Trophoblast cell (in vitro differentiated cells and primary cell): ENCODE measurements at regions not wholly inside any gene's neighbourhood (a gene's known extent, or its start where the extent isn't known, plus 50 kb on each side); places are given as distances from the start of the nearest gene placed in this dataset.

Experiments used
- DNase-seq, 2 donors: peaks; one replicate each; pipeline ENCODE4 v3.0.0-alpha.2; 2016
- H2AFZ ChIP-seq: 2 replicates; pipeline ENCODE4 v1.6.1; 2013; ENCODE audit warnings: low read length, moderate library complexity, mild to moderate bottlenecking; ENCODE audit not compliant: insufficient read depth, poor library complexity
- H2AK5ac ChIP-seq: 2 replicates; pipeline ENCODE4 v1.6.1; 2013; ENCODE audit warnings: mild to moderate bottlenecking, low read length
- H2BK120ac ChIP-seq: 2 replicates; pipeline ENCODE4 v1.6.1; 2013; ENCODE audit warnings: low read length, mild to moderate bottlenecking, moderate library complexity; ENCODE audit not compliant: insufficient read depth, poor library complexity
- H2BK12ac ChIP-seq: 2 replicates; pipeline ENCODE4 v1.6.1; 2013; ENCODE audit warnings: mild to moderate bottlenecking, low read length, moderate library complexity
- H2BK5ac ChIP-seq: 2 replicates; pipeline ENCODE4 v1.6.1; 2013; ENCODE audit warnings: low read length, low read depth, moderate library complexity, mild to moderate bottlenecking; ENCODE audit not compliant: poor library complexity
- H3K14ac ChIP-seq: 2 replicates; pipeline ENCODE4 v1.6.1; 2013; ENCODE audit warnings: mild to moderate bottlenecking, low read length
- H3K18ac ChIP-seq: 2 replicates; pipeline ENCODE4 v1.6.1; 2013; ENCODE audit warnings: mild to moderate bottlenecking, low read length
- H3K23ac ChIP-seq: 2 replicates; pipeline ENCODE4 v1.6.1; 2013; ENCODE audit warnings: low read length
- H3K27ac ChIP-seq: 2 replicates; pipeline ENCODE4 v1.5.1; 2013; ENCODE audit warnings: low read depth, mild to moderate bottlenecking, inconsistent platforms, low read length, moderate library complexity
- H3K27me3 ChIP-seq: 2 replicates; pipeline ENCODE4 v1.6.1; 2013; ENCODE audit warnings: inconsistent platforms, mild to moderate bottlenecking, low read length, moderate library complexity; ENCODE audit not compliant: insufficient read depth
- H3K36me3 ChIP-seq, 2 experiments: 1 replicate in 1 of 2; 2 replicates in 1 of 2; pipeline ENCODE4 v1.6.1; 2013; ENCODE audit warnings: low read length in 2 of 2, mild to moderate bottlenecking in 2 of 2, moderate library complexity in 1 of 2; ENCODE audit not compliant: insufficient read depth in 2 of 2, control insufficient read depth in 1 of 2
- H3K4ac ChIP-seq: 2 replicates; pipeline ENCODE4 v1.6.1; 2013; ENCODE audit warnings: low read depth, mild to moderate bottlenecking, low read length, moderate library complexity
- H3K4me1 ChIP-seq, 2 experiments: 1 replicate in 1 of 2; 2 replicates in 1 of 2; pipeline ENCODE4 v1.6.1; 2013; ENCODE audit warnings: low read length in 2 of 2, mild to moderate bottlenecking in 2 of 2, moderate library complexity in 1 of 2; ENCODE audit not compliant: insufficient read depth in 2 of 2, control insufficient read depth in 1 of 2
- H3K4me2 ChIP-seq: 2 replicates; pipeline ENCODE4 v1.6.1; 2013; ENCODE audit warnings: inconsistent platforms, mild to moderate bottlenecking, low read length, moderate library complexity
- H3K4me3 ChIP-seq: 2 replicates; pipeline ENCODE4 v1.5.1; 2013; ENCODE audit warnings: mild to moderate bottlenecking, low read depth, low read length, inconsistent platforms
- H3K79me1 ChIP-seq: one replicate; pipeline ENCODE4 v1.6.1; 2013; ENCODE audit warnings: low read length
- H3K79me2 ChIP-seq: 2 replicates; pipeline ENCODE4 v1.6.1; 2013; ENCODE audit warnings: low read length, mild to moderate bottlenecking; ENCODE audit not compliant: control insufficient read depth, insufficient read depth, poor library complexity
- H3K9ac ChIP-seq: 2 replicates; pipeline ENCODE4 v1.6.1; 2013; ENCODE audit warnings: mild to moderate bottlenecking, low read length
- H3K9me3 ChIP-seq: 2 replicates; pipeline ENCODE4 v1.6.1; 2013; ENCODE audit warnings: low read depth, mild to moderate bottlenecking, control low read depth, inconsistent platforms, low read length; ENCODE audit not compliant: insufficient read depth
- H4K12ac ChIP-seq: 2 replicates; pipeline ENCODE4 v1.6.1; 2013; ENCODE audit warnings: low read depth, mild to moderate bottlenecking, low read length, moderate library complexity
- H4K8ac ChIP-seq: 2 replicates; pipeline ENCODE4 v1.6.1; 2013; ENCODE audit warnings: low read depth, mild to moderate bottlenecking, low read length, moderate library complexity
- H4K91ac ChIP-seq: one replicate; pipeline ENCODE4 v1.6.1; 2013; ENCODE audit warnings: low read depth, mild to moderate bottlenecking, low read length, moderate library complexity
- WGBS: extraction: QIAGEN DNeasy Blood & Tissue Kit; methylation state at CpG from one replicate; pipeline ENCODE4 v1.1.7; 2013; ENCODE audit warnings: missing lambda C conversion rate; ENCODE audit not compliant: insufficient read length, insufficient coverage; ENCODE audit errors: extremely low coverage; 5-methylcytosine and 5-hydroxymethylcytosine counted together

DNA sequence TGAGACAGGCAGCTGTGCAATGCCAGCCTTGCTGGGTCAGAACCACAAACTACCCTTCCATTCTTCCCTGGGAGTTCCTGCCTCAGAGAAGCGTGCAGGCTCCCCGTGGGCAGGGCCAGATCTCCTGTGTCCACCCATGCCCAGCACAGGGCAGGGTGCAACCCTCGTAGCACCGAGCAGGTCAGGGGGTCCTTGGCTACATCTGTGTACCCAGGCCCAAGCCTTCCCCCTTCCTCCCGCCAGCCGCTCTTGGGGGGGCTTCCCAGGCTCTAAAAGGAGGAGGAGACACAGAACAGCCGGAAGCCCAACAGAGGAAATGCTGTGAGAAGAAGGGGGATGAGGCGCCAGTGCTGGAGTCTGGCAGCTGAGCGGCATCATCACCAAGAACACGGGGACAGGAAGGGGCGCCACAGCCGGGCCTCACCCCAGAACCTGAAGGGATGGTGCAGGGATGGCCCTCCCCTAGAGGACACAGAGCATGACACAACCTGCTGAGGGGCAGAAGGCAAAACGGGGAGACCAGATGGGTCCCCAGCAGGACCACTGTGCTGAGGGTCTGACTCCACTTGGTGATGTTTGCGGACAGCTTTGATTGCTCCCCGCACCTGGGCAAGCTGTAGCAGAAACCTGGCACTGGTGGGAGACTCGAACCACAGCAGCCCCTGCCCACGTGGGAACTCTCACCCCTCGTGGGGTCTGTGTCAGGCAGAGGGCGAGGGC is 233.2 kb downstream of the NPHP4 start:
- Histone ChIP-seq H3K9ac (no peak overlapping the region), H3K4ac (no peak overlapping the region), H3K27ac (no peak overlapping the region), H2BK12ac (no peak overlapping the region), H3K36me3 (no peaks in the 10 kb centered on the region), H3K23ac (no peak overlapping the region), H2AK5ac (no peak overlapping the region), H4K12ac (no peak overlapping the region), H3K4me2 (no peak overlapping the region), H2AFZ (no peak overlapping the region), H3K27me3 (no peaks in the 10 kb centered on the region), H4K8ac (no peak overlapping the region), H3K14ac (no peak overlapping the region), H2BK5ac (no peak overlapping the region), H3K79me1 (no peaks in the 10 kb centered on the region), H2BK120ac (no peak overlapping the region), H3K4me3 (no peak overlapping the region), H3K4me1 (peaks cover 3% of the 10 kb centered on the region in 2 experiments), H3K18ac (no peak overlapping the region), H3K9me3 (peaks cover 6% of the 10 kb centered on the region), H3K79me2 (no peaks in the 10 kb centered on the region), H4K91ac (no peak overlapping the region)
- no CpG with 5 or more reads among the region's 19 CpGs for WGBS
- DNase-seq, result no peak

DNA sequence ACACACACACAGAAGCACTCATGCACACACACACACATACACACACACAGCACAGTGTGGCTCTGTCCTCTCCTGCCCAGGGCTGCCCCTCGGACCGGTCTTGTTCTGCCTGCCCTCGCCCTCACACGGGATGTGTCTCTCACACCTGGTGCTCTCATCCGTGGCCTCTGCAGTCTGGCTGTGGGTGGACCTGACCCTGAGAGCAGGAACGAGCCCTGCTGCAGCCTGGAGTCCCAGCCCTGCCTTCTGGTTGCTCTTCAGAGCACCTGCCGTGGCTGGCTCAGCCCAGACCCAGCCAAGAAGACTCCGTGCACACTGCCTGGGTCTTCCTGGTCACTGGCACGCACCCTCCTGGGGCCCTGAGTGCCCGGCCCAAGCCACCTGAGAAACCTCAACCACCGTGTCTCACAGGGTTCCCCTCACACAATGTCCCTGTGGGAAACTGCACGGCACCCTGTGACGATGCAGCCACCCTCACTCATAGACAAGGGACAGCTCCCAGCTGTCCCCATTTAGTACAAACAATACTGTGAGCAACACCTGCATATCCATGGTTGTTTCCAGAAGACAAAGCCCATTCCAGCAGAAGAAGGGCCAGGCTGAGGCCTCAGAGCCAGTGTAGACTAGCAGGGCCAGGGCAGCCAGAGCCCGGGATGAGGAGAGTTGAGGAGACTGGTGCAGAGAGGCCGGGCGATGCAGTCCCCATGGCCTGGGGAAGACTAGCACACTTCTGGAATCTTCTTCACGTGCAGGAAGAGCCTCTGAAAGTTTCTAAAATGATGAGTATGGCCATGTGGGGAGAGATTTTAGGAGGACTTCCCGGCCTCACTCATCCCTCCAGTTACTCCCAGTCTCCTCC is 234.0 kb downstream of the NPHP4 start:
- Histone ChIP-seq H3K4ac (no peak overlapping the region), H3K4me3 (no peak overlapping the region), H2AFZ (no peak overlapping the region), H3K79me2 (no peaks in the 10 kb centered on the region), H4K91ac (no peak overlapping the region), H3K23ac (no peak overlapping the region), H3K79me1 (no peaks in the 10 kb centered on the region), H3K14ac (no peak overlapping the region), H3K27ac (no peak overlapping the region), H3K9me3 (peaks cover 6% of the 10 kb centered on the region), H4K12ac (no peak overlapping the region), H3K4me2 (no peak overlapping the region), H2AK5ac (no peak overlapping the region), H2BK12ac (no peak overlapping the region), H2BK5ac (no peak overlapping the region), H3K9ac (no peak overlapping the region), H4K8ac (no peak overlapping the region), H3K27me3 (no peaks in the 10 kb centered on the region), H2BK120ac (no peak overlapping the region), H3K18ac (no peak overlapping the region), H3K36me3 (no peaks in the 10 kb centered on the region), H3K4me1 (no peaks in the 10 kb centered on the region)
- WGBS, result no CpG with 5 or more reads among the region's 18 CpGs
- no peak for DNase-seq

DNA sequence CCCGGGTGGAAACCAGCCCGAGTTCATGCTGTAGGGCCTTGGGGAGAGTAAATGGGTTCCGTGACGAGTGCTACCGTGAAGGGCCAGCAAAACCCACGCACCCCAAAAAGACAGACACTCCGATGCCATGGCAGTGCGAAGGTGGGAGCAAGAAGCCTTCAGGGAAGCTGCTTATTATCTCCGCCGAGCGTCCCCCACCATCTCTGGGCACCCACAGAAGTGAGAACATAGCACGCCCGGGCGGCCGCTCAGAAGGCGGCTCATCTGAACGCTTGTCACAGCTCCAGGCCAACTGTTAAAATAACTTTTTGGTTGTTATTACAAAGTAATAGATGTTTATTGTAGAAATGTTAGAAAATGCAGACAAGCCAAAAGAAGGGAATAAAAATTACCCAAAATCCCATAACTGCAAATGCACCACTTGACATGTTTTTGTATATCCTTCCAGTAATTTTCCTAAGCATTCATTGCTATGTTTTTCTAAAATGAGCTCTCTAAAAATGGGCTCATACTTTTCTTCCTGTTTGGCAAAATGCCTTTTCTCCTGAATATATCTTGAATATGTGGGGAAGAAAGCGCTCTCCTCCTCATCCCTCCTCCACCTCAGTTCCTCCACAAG is 234.9 kb downstream of the NPHP4 start:
- Histone ChIP-seq H3K23ac (no peak overlapping the region), H3K27me3 (no peaks in the 10 kb centered on the region), H3K79me1 (no peaks in the 10 kb centered on the region), H3K79me2 (no peaks in the 10 kb centered on the region), H2BK12ac (no peak overlapping the region), H3K36me3 (no peaks in the 10 kb centered on the region), H3K4me1 (no peaks in the 10 kb centered on the region), H2AFZ (no peak overlapping the region), H3K27ac (no peak overlapping the region), H3K14ac (no peak overlapping the region), H3K4ac (no peak overlapping the region), H2AK5ac (no peak overlapping the region), H2BK120ac (no peak overlapping the region), H3K9me3 (peaks cover 6% of the 10 kb centered on the region), H4K12ac (no peak overlapping the region), H3K9ac (no peak overlapping the region), H2BK5ac (no peak overlapping the region), H4K91ac (no peak overlapping the region), H3K4me2 (no peak overlapping the region), H3K4me3 (no peak overlapping the region), H3K18ac (no peak overlapping the region), H4K8ac (no peak overlapping the region)
- DNase-seq, result no peak
- WGBS, result no CpG with 5 or more reads among the region's 18 CpGs

DNA sequence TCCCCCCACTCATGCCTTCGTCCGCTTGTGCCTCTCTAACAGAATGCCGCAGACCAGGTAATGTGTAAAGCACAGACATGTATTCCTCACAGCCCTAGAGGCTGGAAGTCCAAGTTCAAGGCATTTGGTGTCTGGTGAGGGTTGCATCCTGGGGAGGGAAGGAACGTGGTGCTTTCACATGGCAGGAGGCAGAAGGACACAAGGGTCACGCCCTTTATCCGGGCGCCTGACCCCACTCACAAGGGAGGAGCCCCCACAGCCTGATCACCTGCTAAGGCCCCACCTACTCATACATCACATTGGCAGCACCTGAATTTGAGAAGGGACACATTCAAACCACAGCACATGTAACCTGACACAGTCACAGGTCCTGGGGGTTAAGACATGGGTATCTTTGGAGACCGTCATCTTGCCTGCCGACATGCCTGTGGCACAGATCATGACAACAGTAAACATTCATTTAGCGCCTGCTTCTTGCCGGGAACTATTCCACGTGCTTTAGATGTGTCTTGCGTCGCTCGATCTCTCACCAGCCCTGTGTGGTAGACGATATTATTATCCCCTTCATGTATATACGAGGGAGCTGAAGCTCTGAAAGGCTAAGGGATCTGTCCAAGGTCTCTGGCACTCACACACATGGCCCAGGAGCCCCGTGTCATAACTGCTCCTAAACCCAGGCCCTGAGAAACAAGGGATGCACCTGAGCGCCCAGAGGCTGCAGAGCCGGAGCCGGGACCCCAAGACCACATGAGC is 235.6 kb downstream of the NPHP4 start:
- no peak overlapping the region for H3K4me2 ChIP-seq
- no peak overlapping the region for H2AFZ ChIP-seq
- H4K91ac ChIP-seq, result no peak overlapping the region
- H3K27ac ChIP-seq, result no peak overlapping the region
- H3K27me3 ChIP-seq, result no peaks in the 10 kb centered on the region
- H2AK5ac ChIP-seq, result no peak overlapping the region
- no peak overlapping the region for H3K23ac ChIP-seq
- H3K18ac ChIP-seq, result no peak overlapping the region
- H2BK5ac ChIP-seq, result no peak overlapping the region
- peaks cover 6% of the 10 kb centered on the region for H3K9me3 ChIP-seq
- H3K79me2 ChIP-seq, result no peaks in the 10 kb centered on the region
- no peaks in the 10 kb centered on the region for H3K36me3 ChIP-seq
- H3K9ac ChIP-seq, result no peak overlapping the region
- no peaks in the 10 kb centered on the region for H3K4me1 ChIP-seq
- H2BK12ac ChIP-seq, result no peak overlapping the region
- peak overlapping the region; percentile 10 for H3K4me3 ChIP-seq
- WGBS, result no CpG with 5 or more reads among the region's 21 CpGs
- H4K8ac ChIP-seq, result no peak overlapping the region
- no peak for DNase-seq
- H4K12ac ChIP-seq, result no peak overlapping the region
- H2BK120ac ChIP-seq, result no peak overlapping the region
- no peak overlapping the region for H3K14ac ChIP-seq
- no peak overlapping the region for H3K4ac ChIP-seq
- no peaks in the 10 kb centered on the region for H3K79me1 ChIP-seq
